K562 (cell line): ENCODE measurements at regions not wholly inside any gene's neighbourhood (a gene's known extent, or its start where the extent isn't known, plus 50 kb on each side); places are given as distances from the start of the nearest gene placed in this dataset.

Experiments used
- ATAC-seq: fragments of 200-7000 bp; cut with Tn5 transposase; 3 replicates; pipeline ENCODE4 v1.9.1; 2020; ENCODE audit warnings: moderate library complexity
- BruUV-seq: library from RNA; stranded (reverse); fragments of 400-500 nt; replicated peaks from 2 replicates; lab custom pipeline; 2021; lab: Mats Ljungman, UMichigan
- CTCF ChIA-PET: fragments of 300-600 bp; formaldehyde crosslinking; extraction: SDS; loops from one replicate; lab custom pipeline; 2021; ENCODE audit warnings: low intra/inter-chr PET ratio; lab: Yijun Ruan, JAX
- POLR2A ChIA-PET: fragments of 300-600, 350-650 bp; sonication (Branson Sonifier 250); formaldehyde crosslinking; extraction: SDS; loops from one replicate; lab custom pipeline; 2021; ENCODE audit warnings: antibody characterized with exemption, inconsistent platforms; lab: Yijun Ruan, JAX
- DNase-seq, 4 experiments: peaks; one replicate each; pipeline versions ENCODE4 v3.0.0 to v3.0.0-alpha.2; 2011 to 2018; ENCODE audit warnings: low spot score in 3 of 4, mixed read lengths in 3 of 4; ENCODE audit errors: extremely low read depth in 1 of 4
- FAIRE-seq: peaks from 2 replicates; lab custom pipeline; 2011; peaks lifted over from hg19 to GRCh38; lab: Jason Lieb, UNC
- H2AFZ ChIP-seq: 2 replicates; pipeline ENCODE4 v1.6.0; 2011; ENCODE audit warnings: low read depth, low read length, control low read depth, inconsistent platforms
- H3K27ac ChIP-seq: fragments of 200-600 bp; 3 replicates; pipeline ENCODE4 v1.8.0; 2011; ENCODE audit warnings: low read depth, mild to moderate bottlenecking, control low read depth, inconsistent platforms, low read length, moderate library complexity, mixed read lengths; ENCODE audit errors: extremely low read depth
- H3K27me3 ChIP-seq, 2 experiments: fragments of 300-600 bp in 1 of 2; 2 replicates in 1 of 2; 3 replicates in 1 of 2; pipeline versions ENCODE4 v1.6.0 to v1.8.0; 2011; ENCODE audit warnings: inconsistent platforms in 2 of 2, low read length in 2 of 2, mild to moderate bottlenecking in 1 of 2, mixed read lengths in 1 of 2, moderate library complexity in 1 of 2; ENCODE audit not compliant: control insufficient read depth in 2 of 2, insufficient read depth in 2 of 2
- H3K36me3 ChIP-seq: fragments of 300-600 bp; 3 replicates; pipeline ENCODE4 v1.8.0; 2011; ENCODE audit warnings: mild to moderate bottlenecking, low read length, inconsistent platforms; ENCODE audit not compliant: control insufficient read depth, insufficient read depth
- H3K4me1 ChIP-seq, 2 experiments: fragments of 200-600 bp in 1 of 2; replicated peaks in 1 of 2; 2 replicates in 1 of 2; 3 replicates in 1 of 2; pipeline versions ENCODE4 v1.5.1 to v1.8.0; 2011; ENCODE audit warnings: inconsistent platforms in 2 of 2, low read length in 2 of 2, mild to moderate bottlenecking in 1 of 2, mixed read lengths in 1 of 2, moderate library complexity in 1 of 2; ENCODE audit not compliant: control insufficient read depth in 2 of 2, insufficient read depth in 2 of 2
- H3K4me2 ChIP-seq: 2 replicates; pipeline ENCODE4 v1.6.1; 2011; ENCODE audit warnings: low read length, control low read depth, inconsistent platforms, mixed read lengths; ENCODE audit not compliant: insufficient read depth
- H3K4me3 ChIP-seq: fragments of 200-600 bp; sonication (generic), shearing (Covaris generic); 2 replicates; pipeline ENCODE4 v1.5.1; 2016; ENCODE audit warnings: control low read depth, inconsistent platforms
- H3K79me2 ChIP-seq: fragments of 200-600 bp; 3 replicates; pipeline ENCODE4 v1.8.0; 2011; ENCODE audit warnings: low read length, inconsistent platforms; ENCODE audit not compliant: control insufficient read depth, insufficient read depth
- H3K9ac ChIP-seq, 2 experiments: 2 replicates each; pipeline versions ENCODE4 v1.6.0 to v1.6.1; 2011; ENCODE audit warnings: low read depth in 2 of 2, low read length in 2 of 2, control low read depth in 1 of 2, inconsistent platforms in 1 of 2, mild to moderate bottlenecking in 1 of 2, mixed read lengths in 1 of 2; ENCODE audit not compliant: insufficient read depth in 1 of 2
- H3K9me1 ChIP-seq: one replicate; pipeline ENCODE4 v1.6.0; 2011; ENCODE audit warnings: inconsistent platforms, mild to moderate bottlenecking, low read length, moderate library complexity; ENCODE audit not compliant: control insufficient read depth, insufficient read depth
- H3K9me3 ChIP-seq: replicated peaks from 2 replicates; pipeline ENCODE4 v1.5.1; 2011; ENCODE audit warnings: low read depth, low read length, inconsistent platforms; ENCODE audit not compliant: control insufficient read depth, insufficient read depth
- H4K20me1 ChIP-seq: replicated peaks from 2 replicates; pipeline ENCODE4 v1.6.1; 2011; ENCODE audit warnings: low read length, inconsistent platforms, mixed read lengths; ENCODE audit not compliant: control insufficient read depth, insufficient read depth
- MEIS2 ChIP-seq: fragments of 450-650 bp; IDR thresholded peaks from 2 replicates; pipeline ENCODE4 v1.6.1; 2014; ENCODE audit warnings: mild to moderate bottlenecking; ENCODE audit not compliant: partially characterized antibody
- PHF21A ChIP-seq: fragments of 450-650 bp; IDR thresholded peaks from 2 replicates; pipeline ENCODE4 v1.6.1; 2017; ENCODE audit warnings: low read depth, borderline replicate concordance
- TAF7 ChIP-seq: fragments of 450-650 bp; IDR thresholded peaks from 2 replicates; pipeline ENCODE4 v1.6.1; 2016; ENCODE audit warnings: missing genetic modification characterization, missing compliant biosample characterization
- TCF3 ChIP-seq: sonication (generic); formaldehyde crosslinking; IDR thresholded peaks from 2 replicates; pipeline ENCODE4 v1.4.0; 2020; ENCODE audit warnings: mild to moderate bottlenecking, missing genetic modification reagents
- WGBS: fragments of 100-300 bp; shearing (Covaris generic); methylation state at CpG from one replicate; pipeline ENCODE4 v1.1.6; 2016; ENCODE audit warnings: low coverage, mixed read lengths; ENCODE audit not compliant: insufficient coverage; ENCODE audit errors: missing lambda C conversion rate; 5-methylcytosine and 5-hydroxymethylcytosine counted together
- in situ Hi-C: fragments of 300-500 bp; cut with MboI; formaldehyde crosslinking; loops from 4 replicates; pipeline ENCODE4 v1.15.0; 2018; ENCODE audit warnings: inconsistent platforms, mixed read lengths
- intact Hi-C: fragments of 100-400 bp; cut with micrococcal nuclease; formaldehyde crosslinking; loops from 2 replicates; pipeline ENCODE4 v1.14.2; 2022
- TF ChIP-seq, protein P1 (sequence below): fragments of 250-450 bp; sonication (Bioruptor Pico); IDR thresholded peaks from 2 replicates; pipeline ENCODE4 v1.4.0; 2020; ENCODE audit warnings: mild to moderate bottlenecking, moderate library complexity

DNA sequence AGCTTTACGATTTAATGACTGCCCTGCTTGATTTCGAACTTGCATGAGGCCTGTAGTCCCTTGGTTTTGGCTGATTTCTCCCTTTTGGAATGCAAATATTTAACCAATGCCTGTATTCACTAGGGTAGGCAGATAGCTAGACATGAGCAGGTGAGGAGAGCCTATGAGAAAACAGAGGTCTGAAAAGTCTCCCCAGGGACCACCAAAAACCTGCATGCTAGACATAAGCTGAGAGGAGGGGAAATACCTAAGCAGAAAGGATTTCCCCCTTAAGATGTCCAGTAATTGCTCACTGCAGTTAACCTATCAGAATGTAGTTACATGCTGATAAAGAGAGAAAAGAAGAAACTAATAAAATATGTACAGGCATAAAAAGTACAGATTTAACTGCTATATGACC lies 667.4 kb upstream of the SEMA6A start:
- no TSS peak for BruUV-seq
- no peak for ATAC-seq
- intact Hi-C loops (no loop called here), in situ Hi-C loops (no loop called here)
- Histone ChIP-seq H3K4me1 (no peaks in the 10 kb centered on the region), H3K9me1 (no peaks in the 10 kb centered on the region), H3K4me3 (no peak overlapping the region), H3K4me2 (no peak overlapping the region), H2AFZ (no peak overlapping the region), H3K79me2 (no peaks in the 10 kb centered on the region), H3K9me3 (no peaks in the 10 kb centered on the region), H3K36me3 (no peaks in the 10 kb centered on the region), H4K20me1 (no peaks in the 10 kb centered on the region), H3K9ac (no peak overlapping the region), H3K27ac (no peak overlapping the region), H3K27me3 (no peaks in the 10 kb centered on the region)
- ChIA-PET POLR2A (no interaction called here), CTCF (no interaction called here)
- WGBS: 3% methylated on average over 2 of the region's 2 CpGs
- FAIRE-seq: no peak
- TF ChIP-seq MEIS2: no peak
- TF ChIP-seq PHF21A: no peak
- no peak for TF ChIP-seq TCF3 (CRISPR knock-in tag)
- TF ChIP-seq TAF7: no peak
- TF ChIP-seq, protein P1, sequence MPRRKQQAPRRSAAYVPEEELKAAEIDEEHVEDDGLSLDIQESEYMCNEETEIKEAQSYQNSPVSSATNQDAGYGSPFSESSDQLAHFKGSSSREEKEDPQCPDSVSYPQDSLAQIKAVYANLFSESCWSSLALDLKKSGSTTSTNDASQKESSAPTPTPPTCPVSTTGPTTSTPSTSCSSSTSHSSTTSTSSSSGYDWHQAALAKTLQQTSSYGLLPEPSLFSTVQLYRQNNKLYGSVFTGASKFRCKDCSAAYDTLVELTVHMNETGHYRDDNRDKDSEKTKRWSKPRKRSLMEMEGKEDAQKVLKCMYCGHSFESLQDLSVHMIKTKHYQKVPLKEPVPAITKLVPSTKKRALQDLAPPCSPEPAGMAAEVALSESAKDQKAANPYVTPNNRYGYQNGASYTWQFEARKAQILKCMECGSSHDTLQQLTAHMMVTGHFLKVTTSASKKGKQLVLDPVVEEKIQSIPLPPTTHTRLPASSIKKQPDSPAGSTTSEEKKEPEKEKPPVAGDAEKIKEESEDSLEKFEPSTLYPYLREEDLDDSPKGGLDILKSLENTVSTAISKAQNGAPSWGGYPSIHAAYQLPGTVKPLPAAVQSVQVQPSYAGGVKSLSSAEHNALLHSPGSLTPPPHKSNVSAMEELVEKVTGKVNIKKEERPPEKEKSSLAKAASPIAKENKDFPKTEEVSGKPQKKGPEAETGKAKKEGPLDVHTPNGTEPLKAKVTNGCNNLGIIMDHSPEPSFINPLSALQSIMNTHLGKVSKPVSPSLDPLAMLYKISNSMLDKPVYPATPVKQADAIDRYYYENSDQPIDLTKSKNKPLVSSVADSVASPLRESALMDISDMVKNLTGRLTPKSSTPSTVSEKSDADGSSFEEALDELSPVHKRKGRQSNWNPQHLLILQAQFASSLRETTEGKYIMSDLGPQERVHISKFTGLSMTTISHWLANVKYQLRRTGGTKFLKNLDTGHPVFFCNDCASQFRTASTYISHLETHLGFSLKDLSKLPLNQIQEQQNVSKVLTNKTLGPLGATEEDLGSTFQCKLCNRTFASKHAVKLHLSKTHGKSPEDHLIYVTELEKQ: no peak
- DNase-seq: no peak
